H9 (cell line): ENCODE measurements at regions not wholly inside any gene's neighbourhood (a gene's known extent, or its start where the extent isn't known, plus 50 kb on each side); places are given as distances from the start of the nearest gene placed in this dataset.

Experiments used
- DNase-seq: peaks from one replicate; pipeline ENCODE4 v3.0.0-alpha.2; 2017
- H2AFZ ChIP-seq: one replicate; pipeline ENCODE4 v1.6.1; 2013; ENCODE audit warnings: mild to moderate bottlenecking, low read length, control low read depth, moderate library complexity
- H2AK5ac ChIP-seq: 2 replicates; pipeline ENCODE4 v1.6.1; 2013; ENCODE audit warnings: low read length, control low read depth, mixed read lengths; ENCODE audit not compliant: insufficient read length
- H2BK120ac ChIP-seq: one replicate; pipeline ENCODE4 v1.6.1; 2013; ENCODE audit warnings: low read depth, mild to moderate bottlenecking, low read length, control low read depth, inconsistent platforms; ENCODE audit not compliant: poor library complexity, severe bottlenecking
- H2BK12ac ChIP-seq: 2 replicates; pipeline ENCODE4 v1.6.1; 2013; ENCODE audit warnings: low read length, control low read depth, mixed read lengths, low read depth; ENCODE audit not compliant: insufficient read length
- H2BK15ac ChIP-seq: 2 replicates; pipeline ENCODE4 v1.6.1; 2013; ENCODE audit warnings: low read depth, low read length, control low read depth
- H2BK20ac ChIP-seq: one replicate; pipeline ENCODE4 v1.6.1; 2013; ENCODE audit warnings: low read depth, mild to moderate bottlenecking, low read length, control low read depth, inconsistent platforms; ENCODE audit not compliant: poor library complexity, severe bottlenecking
- H2BK5ac ChIP-seq: 2 replicates; pipeline ENCODE4 v1.6.1; 2013; ENCODE audit warnings: low read length, control low read depth, mixed read lengths; ENCODE audit not compliant: insufficient read length
- H3K14ac ChIP-seq: 2 replicates; pipeline ENCODE4 v1.6.1; 2013; ENCODE audit warnings: low read length, control low read depth; ENCODE audit not compliant: insufficient read depth
- H3K18ac ChIP-seq: 2 replicates; pipeline ENCODE4 v1.6.1; 2013; ENCODE audit warnings: low read depth, mild to moderate bottlenecking, mixed read lengths, low read length, control low read depth; ENCODE audit not compliant: insufficient read length
- H3K23ac ChIP-seq: 2 replicates; pipeline ENCODE4 v1.6.1; 2013; ENCODE audit warnings: low read length, control low read depth, mixed read lengths, low read depth; ENCODE audit not compliant: insufficient read length
- H3K23me2 ChIP-seq: 2 replicates; pipeline ENCODE4 v1.6.1; 2013; ENCODE audit warnings: low read depth, mild to moderate bottlenecking, mixed read lengths, low read length, control low read depth; ENCODE audit not compliant: insufficient read length, poor library complexity, severe bottlenecking
- H3K27ac ChIP-seq: 2 replicates; pipeline ENCODE4 v1.5.1; 2013; ENCODE audit warnings: low read length, control low read depth, mixed read lengths, low read depth; ENCODE audit not compliant: insufficient read length
- H3K27me3 ChIP-seq: 2 replicates; pipeline ENCODE4 v1.6.1; 2013; ENCODE audit warnings: low read length, control low read depth, inconsistent platforms; ENCODE audit not compliant: insufficient read depth
- H3K4ac ChIP-seq: 2 replicates; pipeline ENCODE4 v1.6.1; 2013; ENCODE audit warnings: low read depth, mild to moderate bottlenecking, control low read depth, inconsistent platforms, low read length, moderate library complexity
- H3K4me1 ChIP-seq: 2 replicates; pipeline ENCODE4 v1.6.1; 2013; ENCODE audit warnings: low read length, control low read depth, inconsistent platforms; ENCODE audit not compliant: insufficient read depth
- H3K4me2 ChIP-seq: 2 replicates; pipeline ENCODE4 v1.6.1; 2013; ENCODE audit warnings: low read length, control low read depth, mixed read lengths; ENCODE audit not compliant: insufficient read length, insufficient read depth
- H3K56ac ChIP-seq: 2 replicates; pipeline ENCODE4 v1.6.1; 2013; ENCODE audit warnings: low read depth, mild to moderate bottlenecking, mixed read lengths, low read length, control low read depth; ENCODE audit not compliant: insufficient read length
- H3K79me1 ChIP-seq: 2 replicates; pipeline ENCODE4 v1.6.1; 2013; ENCODE audit warnings: low read depth, mild to moderate bottlenecking, moderate library complexity, low read length, control low read depth, inconsistent platforms; ENCODE audit not compliant: insufficient read depth, poor library complexity, severe bottlenecking
- H3K79me2 ChIP-seq: 2 replicates; pipeline ENCODE4 v1.6.1; 2013; ENCODE audit warnings: low read length, control low read depth, inconsistent platforms; ENCODE audit not compliant: insufficient read depth
- H3K9ac ChIP-seq: 2 replicates; pipeline ENCODE4 v1.6.1; 2013; ENCODE audit warnings: low read length, control low read depth, mixed read lengths; ENCODE audit not compliant: insufficient read length; ENCODE audit errors: extremely low read depth
- H3K9me3 ChIP-seq: one replicate; pipeline ENCODE4 v1.6.1; 2013; ENCODE audit warnings: low read depth, low read length, inconsistent platforms; ENCODE audit not compliant: control insufficient read depth
- H3T11ph ChIP-seq: one replicate; pipeline ENCODE4 v1.6.1; 2013; ENCODE audit warnings: mild to moderate bottlenecking, low read length, control low read depth, inconsistent platforms
- H4K20me1 ChIP-seq: one replicate; pipeline ENCODE4 v1.6.1; 2013; ENCODE audit not compliant: control insufficient read depth, insufficient read length, insufficient read depth
- H4K5ac ChIP-seq: 2 replicates; pipeline ENCODE4 v1.6.1; 2013; ENCODE audit warnings: low read depth, mild to moderate bottlenecking, mixed read lengths, low read length, control low read depth; ENCODE audit not compliant: insufficient read length
- H4K8ac ChIP-seq: replicated peaks from 2 replicates; pipeline ENCODE4 v1.6.1; 2013; ENCODE audit warnings: low read length, control low read depth, mixed read lengths, low read depth; ENCODE audit not compliant: insufficient read length
- H4K91ac ChIP-seq: 2 replicates; pipeline ENCODE4 v1.6.1; 2013; ENCODE audit warnings: low read depth, mild to moderate bottlenecking, moderate library complexity, mixed read lengths, low read length, control low read depth; ENCODE audit not compliant: insufficient read length
- H3K27ac Mint-ChIP-seq, 3 experiments: 2 replicates in 2 of 3; 3 replicates in 1 of 3; pipeline ENCODE4 v1.8.0; 2020 to 2021; ENCODE audit warnings: mixed read lengths in 3 of 3, mild to moderate bottlenecking in 1 of 3, moderate library complexity in 1 of 3
- H3K27me3 Mint-ChIP-seq: 2 replicates; pipeline ENCODE4 v1.8.0; 2021; ENCODE audit warnings: low read depth, mild to moderate bottlenecking, moderate library complexity, mixed read lengths
- H3K36me3 Mint-ChIP-seq, 3 experiments: 2 replicates in 2 of 3; 3 replicates in 1 of 3; pipeline ENCODE4 v1.8.0; 2020 to 2021; ENCODE audit warnings: low read depth in 3 of 3, mixed read lengths in 3 of 3; ENCODE audit not compliant: insufficient read depth in 1 of 3
- H3K4me1 Mint-ChIP-seq, 2 experiments: 2 replicates each; pipeline ENCODE4 v1.8.0; 2020; ENCODE audit warnings: mixed read lengths in 2 of 2
- H3K4me3 Mint-ChIP-seq, 2 experiments: 2 replicates in 1 of 2; 3 replicates in 1 of 2; pipeline ENCODE4 v1.8.0; 2020 to 2021; ENCODE audit warnings: mild to moderate bottlenecking in 2 of 2, mixed read lengths in 2 of 2, moderate library complexity in 1 of 2
- H3K9me3 Mint-ChIP-seq, 2 experiments: 2 replicates in 1 of 2; 3 replicates in 1 of 2; pipeline ENCODE4 v1.8.0; 2020; ENCODE audit warnings: mild to moderate bottlenecking in 2 of 2, mixed read lengths in 2 of 2, moderate library complexity in 1 of 2
- WGBS: extraction: QIAGEN DNeasy Blood & Tissue Kit; methylation state at CpG from one replicate; pipeline ENCODE4 v1.1.7; 2013; ENCODE audit warnings: missing lambda C conversion rate, low lambda C conversion rate, mixed read lengths; ENCODE audit not compliant: insufficient read length; ENCODE audit errors: extremely low coverage; 5-methylcytosine and 5-hydroxymethylcytosine counted together
- TF ChIP-seq, protein P1 (sequence below): fragments of 200-600 bp; sonication (generic); conservative IDR thresholded peaks from 3 replicates; pipeline ENCODE4 v1.8.0; 2021; ENCODE audit warnings: antibody characterized with exemption, mild to moderate bottlenecking

- Histone ChIP-seq H4K20me1 (no peaks in the 10 kb centered on the region), H2AFZ (no peak overlapping the region), H3K27ac (no peak overlapping the region), H3K18ac (no peak overlapping the region), H2BK15ac (no peak overlapping the region), H3K79me2 (no peaks in the 10 kb centered on the region), H3K4ac (no peak overlapping the region), H3K4me1 (no peaks in the 10 kb centered on the region), H4K5ac (no peak overlapping the region), H2BK12ac (no peak overlapping the region), H2AK5ac (no peak overlapping the region), H4K91ac (no peak overlapping the region), H2BK20ac (no peak overlapping the region), H4K8ac (no peak overlapping the region), H3K9ac (no peak overlapping the region), H3K4me2 (no peak overlapping the region), H3K27me3 (no peaks in the 10 kb centered on the region), H3K14ac (no peak overlapping the region), H2BK5ac (no peak overlapping the region), H3K23ac (no peak overlapping the region), H2BK120ac (no peak overlapping the region), H3K23me2 (no peaks in the 10 kb centered on the region), H3K79me1 (no peaks in the 10 kb centered on the region), H3T11ph (no peak overlapping the region), H3K9me3 (no peaks in the 10 kb centered on the region), H3K56ac (no peak overlapping the region)
- TF ChIP-seq, protein P1, sequence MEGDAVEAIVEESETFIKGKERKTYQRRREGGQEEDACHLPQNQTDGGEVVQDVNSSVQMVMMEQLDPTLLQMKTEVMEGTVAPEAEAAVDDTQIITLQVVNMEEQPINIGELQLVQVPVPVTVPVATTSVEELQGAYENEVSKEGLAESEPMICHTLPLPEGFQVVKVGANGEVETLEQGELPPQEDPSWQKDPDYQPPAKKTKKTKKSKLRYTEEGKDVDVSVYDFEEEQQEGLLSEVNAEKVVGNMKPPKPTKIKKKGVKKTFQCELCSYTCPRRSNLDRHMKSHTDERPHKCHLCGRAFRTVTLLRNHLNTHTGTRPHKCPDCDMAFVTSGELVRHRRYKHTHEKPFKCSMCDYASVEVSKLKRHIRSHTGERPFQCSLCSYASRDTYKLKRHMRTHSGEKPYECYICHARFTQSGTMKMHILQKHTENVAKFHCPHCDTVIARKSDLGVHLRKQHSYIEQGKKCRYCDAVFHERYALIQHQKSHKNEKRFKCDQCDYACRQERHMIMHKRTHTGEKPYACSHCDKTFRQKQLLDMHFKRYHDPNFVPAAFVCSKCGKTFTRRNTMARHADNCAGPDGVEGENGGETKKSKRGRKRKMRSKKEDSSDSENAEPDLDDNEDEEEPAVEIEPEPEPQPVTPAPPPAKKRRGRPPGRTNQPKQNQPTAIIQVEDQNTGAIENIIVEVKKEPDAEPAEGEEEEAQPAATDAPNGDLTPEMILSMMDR: no peak
- no peaks in the 10 kb centered on the region for H3K27me3 Mint-ChIP-seq
- H3K27ac Mint-ChIP-seq: no peak overlapping the region; a peak in 1 of 7 replicates
- DNase-seq: no peak
- no peaks in the 10 kb centered on the region; a peak in 1 of 5 replicates for H3K9me3 Mint-ChIP-seq
- peaks cover 6 to 7% of the 10 kb centered on the region in 2 experiments for H3K4me1 Mint-ChIP-seq
- no peaks in the 10 kb centered on the region for H3K36me3 Mint-ChIP-seq
- no peak overlapping the region for H3K4me3 Mint-ChIP-seq
- WGBS: no CpG with 5 or more reads among the region's 4 CpGs
Measured at GRCh38 chr20:52624281-52624680, 347.9 kb upstream of the TSHZ2 start.
